GM23338 (cell line): ENCODE measurements at regions not wholly inside any gene's neighbourhood (a gene's known extent, or its start where the extent isn't known, plus 50 kb on each side); places are given as distances from the start of the nearest gene placed in this dataset.

Source experiments
- ATAC-seq: fragments of 200-7000 bp; cut with Tn5 transposase; 3 replicates; pipeline ENCODE4 v1.9.1; 2020
- DNase-seq: peaks from one replicate; pipeline ENCODE4 v3.0.0-alpha.2; 2015; ENCODE audit warnings: low spot score
- H2AFZ ChIP-seq: fragments of 200-600 bp; sonication (generic); 2 replicates; pipeline ENCODE4 v1.8.0; 2016; ENCODE audit warnings: antibody characterized with exemption, mild to moderate bottlenecking, moderate library complexity
- H3F3A ChIP-seq: fragments of 200-600 bp; sonication (generic); replicated peaks from 2 replicates; pipeline ENCODE4 v1.8.0; 2017; ENCODE audit warnings: antibody characterized with exemption, mixed run types, low read depth
- H3K27ac ChIP-seq: fragments of 200-600 bp; sonication (generic); 2 replicates; pipeline ENCODE4 v1.6.1; 2016; ENCODE audit warnings: low read depth
- H3K27me3 ChIP-seq: fragments of 200-600 bp; sonication (generic); 2 replicates; pipeline ENCODE4 v1.8.0; 2016; ENCODE audit warnings: mild to moderate bottlenecking, mixed run types, moderate library complexity; ENCODE audit not compliant: insufficient read depth
- H3K36me3 ChIP-seq: fragments of 200-600 bp; sonication (generic); 2 replicates; pipeline ENCODE4 v1.8.0; 2016; ENCODE audit warnings: mild to moderate bottlenecking; ENCODE audit not compliant: insufficient read depth
- H3K4me1 ChIP-seq: fragments of 200-600 bp; sonication (generic); 2 replicates; pipeline ENCODE4 v1.8.0; 2016; ENCODE audit warnings: mild to moderate bottlenecking, moderate library complexity; ENCODE audit not compliant: insufficient read depth
- H3K4me2 ChIP-seq: fragments of 200-600 bp; sonication (generic); 2 replicates; pipeline ENCODE4 v1.7.1; 2017; ENCODE audit warnings: mixed run types
- H3K4me3 ChIP-seq: fragments of 200-600 bp; sonication (generic); 2 replicates; pipeline ENCODE4 v1.6.1; 2016; ENCODE audit warnings: mixed run types
- H3K79me2 ChIP-seq: fragments of 200-600 bp; sonication (generic); replicated peaks from 2 replicates; pipeline ENCODE4 v1.8.0; 2017; ENCODE audit warnings: mild to moderate bottlenecking; ENCODE audit not compliant: insufficient read depth
- H3K9me2 ChIP-seq: fragments of 200-600 bp; sonication (generic); 2 replicates; pipeline ENCODE4 v1.8.0; 2017; ENCODE audit not compliant: insufficient read depth
- H4K20me1 ChIP-seq: fragments of 200-600 bp; sonication (generic); replicated peaks from 2 replicates; pipeline ENCODE4 v1.8.0; 2017; ENCODE audit warnings: mild to moderate bottlenecking; ENCODE audit not compliant: insufficient read depth
- H3K27ac Mint-ChIP-seq: 2 replicates; pipeline ENCODE4 v1.8.0; 2020; ENCODE audit warnings: inconsistent platforms, mild to moderate bottlenecking, moderate library complexity, mixed read lengths
- H3K27me3 Mint-ChIP-seq: 3 replicates; pipeline ENCODE4 v1.8.0; 2022; ENCODE audit warnings: low read depth, mild to moderate bottlenecking, moderate library complexity, mixed read lengths, inconsistent platforms; ENCODE audit not compliant: insufficient read depth, poor library complexity
- H3K36me3 Mint-ChIP-seq: 3 replicates; pipeline ENCODE4 v1.8.0; 2021; ENCODE audit warnings: low read depth, mild to moderate bottlenecking, inconsistent platforms, moderate library complexity, mixed read lengths
- H3K4me1 Mint-ChIP-seq: 3 replicates; pipeline ENCODE4 v1.8.0; 2020; ENCODE audit warnings: mild to moderate bottlenecking, inconsistent platforms, mixed read lengths
- H3K4me3 Mint-ChIP-seq: 3 replicates; pipeline ENCODE4 v1.8.0; 2021; ENCODE audit warnings: moderate library complexity, mild to moderate bottlenecking, inconsistent platforms, mixed read lengths
- H3K9me3 Mint-ChIP-seq: 3 replicates; pipeline ENCODE4 v1.8.0; 2020; ENCODE audit warnings: moderate library complexity, mild to moderate bottlenecking, inconsistent platforms, mixed read lengths
- CREB1 ChIP-seq: fragments of 250-450 bp; sonication (Bioruptor Pico); IDR thresholded peaks from 2 replicates; pipeline ENCODE4 v1.5.0; 2020; ENCODE audit warnings: low read depth, mild to moderate bottlenecking, moderate library complexity
- ETS1 ChIP-seq: IDR thresholded peaks from 2 replicates; pipeline ENCODE4 v1.6.1; 2016; ENCODE audit warnings: antibody characterized with exemption
- EZH2 ChIP-seq: fragments of 200-600 bp; sonication (generic); IDR thresholded peaks from one replicate; pipeline ENCODE4 v1.8.0; 2017; ENCODE audit warnings: antibody characterized with exemption, mild to moderate bottlenecking, low read depth; ENCODE audit not compliant: unreplicated experiment
- EZH2phosphoT487 ChIP-seq: fragments of 200-600 bp; sonication (generic); IDR thresholded peaks from one replicate; pipeline ENCODE4 v1.8.1; 2018; ENCODE audit warnings: antibody characterized with exemption; ENCODE audit not compliant: unreplicated experiment
- JUNB ChIP-seq: IDR thresholded peaks from one replicate; pipeline ENCODE4 v1.6.1; 2016; ENCODE audit warnings: antibody characterized with exemption; ENCODE audit not compliant: unreplicated experiment
- NANOG ChIP-seq: IDR thresholded peaks from 2 replicates; pipeline ENCODE4 v1.6.1; 2016; ENCODE audit warnings: antibody characterized with exemption, borderline replicate concordance
- POLR2AphosphoS5 ChIP-seq: IDR thresholded peaks from 2 replicates; pipeline ENCODE4 v1.6.1; 2016; ENCODE audit warnings: antibody characterized with exemption, low read depth
- ZNF331 ChIP-seq: fragments of 250-450 bp; sonication (Bioruptor Pico); IDR thresholded peaks from 2 replicates; pipeline ENCODE4 v1.5.0; 2020; ENCODE audit warnings: low read depth, mild to moderate bottlenecking, moderate library complexity
- TF ChIP-seq, protein P1 (sequence below), 2 experiments: fragments of 200-600 bp in 1 of 2; sonication (generic) in 1 of 2; conservative IDR thresholded peaks; 2 replicates each; pipeline versions ENCODE4 v1.5.1 to v1.6.1; 2016 to 2017; ENCODE audit warnings: antibody characterized with exemption in 2 of 2, low read depth in 2 of 2, mild to moderate bottlenecking in 2 of 2, moderate library complexity in 1 of 2
- TF ChIP-seq, protein P2 (sequence below): IDR thresholded peaks from one replicate; pipeline ENCODE4 v1.6.1; 2018; ENCODE audit warnings: antibody characterized with exemption; ENCODE audit not compliant: unreplicated experiment

- TF ChIP-seq, protein P1, sequence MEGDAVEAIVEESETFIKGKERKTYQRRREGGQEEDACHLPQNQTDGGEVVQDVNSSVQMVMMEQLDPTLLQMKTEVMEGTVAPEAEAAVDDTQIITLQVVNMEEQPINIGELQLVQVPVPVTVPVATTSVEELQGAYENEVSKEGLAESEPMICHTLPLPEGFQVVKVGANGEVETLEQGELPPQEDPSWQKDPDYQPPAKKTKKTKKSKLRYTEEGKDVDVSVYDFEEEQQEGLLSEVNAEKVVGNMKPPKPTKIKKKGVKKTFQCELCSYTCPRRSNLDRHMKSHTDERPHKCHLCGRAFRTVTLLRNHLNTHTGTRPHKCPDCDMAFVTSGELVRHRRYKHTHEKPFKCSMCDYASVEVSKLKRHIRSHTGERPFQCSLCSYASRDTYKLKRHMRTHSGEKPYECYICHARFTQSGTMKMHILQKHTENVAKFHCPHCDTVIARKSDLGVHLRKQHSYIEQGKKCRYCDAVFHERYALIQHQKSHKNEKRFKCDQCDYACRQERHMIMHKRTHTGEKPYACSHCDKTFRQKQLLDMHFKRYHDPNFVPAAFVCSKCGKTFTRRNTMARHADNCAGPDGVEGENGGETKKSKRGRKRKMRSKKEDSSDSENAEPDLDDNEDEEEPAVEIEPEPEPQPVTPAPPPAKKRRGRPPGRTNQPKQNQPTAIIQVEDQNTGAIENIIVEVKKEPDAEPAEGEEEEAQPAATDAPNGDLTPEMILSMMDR (conservative IDR thresholded peaks at IDR 0.05; ENCODE audit: low read depth in 2 of 2), result no peak
- TF ChIP-seq CREB1 (CRISPR knock-in tag) (no peak), EZH2phosphoT487 (no peak), POLR2AphosphoS5 (no peak), ETS1 (no peak), JUNB (no peak), ZNF331 (CRISPR knock-in tag) (no peak), EZH2 (no peak)
- TF ChIP-seq, protein P2, sequence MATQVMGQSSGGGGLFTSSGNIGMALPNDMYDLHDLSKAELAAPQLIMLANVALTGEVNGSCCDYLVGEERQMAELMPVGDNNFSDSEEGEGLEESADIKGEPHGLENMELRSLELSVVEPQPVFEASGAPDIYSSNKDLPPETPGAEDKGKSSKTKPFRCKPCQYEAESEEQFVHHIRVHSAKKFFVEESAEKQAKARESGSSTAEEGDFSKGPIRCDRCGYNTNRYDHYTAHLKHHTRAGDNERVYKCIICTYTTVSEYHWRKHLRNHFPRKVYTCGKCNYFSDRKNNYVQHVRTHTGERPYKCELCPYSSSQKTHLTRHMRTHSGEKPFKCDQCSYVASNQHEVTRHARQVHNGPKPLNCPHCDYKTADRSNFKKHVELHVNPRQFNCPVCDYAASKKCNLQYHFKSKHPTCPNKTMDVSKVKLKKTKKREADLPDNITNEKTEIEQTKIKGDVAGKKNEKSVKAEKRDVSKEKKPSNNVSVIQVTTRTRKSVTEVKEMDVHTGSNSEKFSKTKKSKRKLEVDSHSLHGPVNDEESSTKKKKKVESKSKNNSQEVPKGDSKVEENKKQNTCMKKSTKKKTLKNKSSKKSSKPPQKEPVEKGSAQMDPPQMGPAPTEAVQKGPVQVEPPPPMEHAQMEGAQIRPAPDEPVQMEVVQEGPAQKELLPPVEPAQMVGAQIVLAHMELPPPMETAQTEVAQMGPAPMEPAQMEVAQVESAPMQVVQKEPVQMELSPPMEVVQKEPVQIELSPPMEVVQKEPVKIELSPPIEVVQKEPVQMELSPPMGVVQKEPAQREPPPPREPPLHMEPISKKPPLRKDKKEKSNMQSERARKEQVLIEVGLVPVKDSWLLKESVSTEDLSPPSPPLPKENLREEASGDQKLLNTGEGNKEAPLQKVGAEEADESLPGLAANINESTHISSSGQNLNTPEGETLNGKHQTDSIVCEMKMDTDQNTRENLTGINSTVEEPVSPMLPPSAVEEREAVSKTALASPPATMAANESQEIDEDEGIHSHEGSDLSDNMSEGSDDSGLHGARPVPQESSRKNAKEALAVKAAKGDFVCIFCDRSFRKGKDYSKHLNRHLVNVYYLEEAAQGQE, result no peak
These were observed 92.5 kb downstream of the BBS10 start (continued) for GRCh38 chr12:76255692-76256091.

DNA sequence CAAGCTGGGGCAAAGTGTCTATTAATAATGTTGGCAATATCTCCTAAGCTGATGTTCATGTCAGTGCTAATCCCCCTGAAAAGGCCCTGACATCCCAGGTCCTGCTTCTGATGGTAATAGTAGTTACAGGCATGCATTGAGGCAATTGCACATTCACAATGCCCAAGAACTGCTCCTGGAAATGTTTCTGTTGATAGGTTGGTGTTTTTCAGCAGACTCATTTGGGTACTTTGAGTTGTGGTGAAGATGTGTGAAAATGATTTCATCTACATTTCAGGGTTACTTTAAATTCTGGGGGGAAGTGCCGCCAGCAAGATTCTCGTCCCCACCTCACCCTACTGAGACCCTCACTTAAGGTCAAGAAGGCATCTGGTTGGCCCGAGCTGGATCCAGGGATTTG is 92.9 kb downstream of the BBS10 start:
- peaks cover 6% of the 10 kb centered on the region for H3K4me1 Mint-ChIP-seq

More for the DNA sequence above, 92.9 kb downstream of the BBS10 start:
- Histone ChIP-seq H4K20me1 (no peaks in the 10 kb centered on the region), H3K79me2 (no peaks in the 10 kb centered on the region), H3K4me2 (no peak overlapping the region), H2AFZ (no peak overlapping the region), H3K4me3 (no peak overlapping the region), H3K36me3 (no peaks in the 10 kb centered on the region), H3K27ac (no peak overlapping the region), H3F3A (no peaks in the 10 kb centered on the region), H3K4me1 (peaks cover 4% of the 10 kb centered on the region; the same call in 1 of the 2 replicates), H3K9me2 (peaks cover 4% of the 10 kb centered on the region; the same call in 1 of the 2 replicates), H3K27me3 (no peaks in the 10 kb centered on the region)
- ATAC-seq (no peak), DNase-seq (no peak)
- H3K9me3 Mint-ChIP-seq, result no peaks in the 10 kb centered on the region
- no peaks in the 10 kb centered on the region for H3K36me3 Mint-ChIP-seq
- TF ChIP-seq, protein P2, result no peak
- TF ChIP-seq, protein P1 (conservative IDR thresholded peaks at IDR 0.05; ENCODE audit: low read depth in 2 of 2), result no peak
- TF ChIP-seq EZH2phosphoT487, result no peak
- no peak for TF ChIP-seq NANOG
- no peak for TF ChIP-seq EZH2
- TF ChIP-seq ETS1, result no peak
- no peak overlapping the region for H3K4me3 Mint-ChIP-seq
- peaks cover 2% of the 10 kb centered on the region for H3K27me3 Mint-ChIP-seq
- no peak overlapping the region for H3K27ac Mint-ChIP-seq
